DMS79 treated with DMSO at 0.1 percent for 48 hours (cell line): ENCODE measurements at regions not wholly inside any gene's neighbourhood (a gene's known extent, or its start where the extent isn't known, plus 50 kb on each side); places are given as distances from the start of the nearest gene placed in this dataset.

Source experiments
- DNase-seq: peaks from one replicate; lab custom pipeline; 2025; lab: John Stamatoyannopoulos, UW

DNA sequence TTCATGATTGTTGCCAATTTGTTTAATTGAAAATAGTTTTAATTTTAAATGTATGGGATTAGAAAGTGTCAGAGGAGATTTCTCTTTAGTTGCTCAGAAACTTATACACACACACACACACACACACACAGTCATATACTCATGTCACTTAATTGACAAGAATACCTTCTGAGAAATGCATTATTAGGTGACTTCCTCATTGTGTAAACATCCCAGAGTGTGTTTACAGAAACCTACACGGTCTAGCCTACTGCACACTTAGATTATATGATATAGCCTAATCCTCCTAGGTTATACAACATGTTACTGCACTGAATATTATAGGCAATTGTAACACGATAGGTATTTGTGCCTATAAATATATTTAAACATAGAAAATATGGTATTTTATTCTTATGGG is 1327.4 kb downstream of the FSTL5 start:
- DNase-seq = no peak

DNA sequence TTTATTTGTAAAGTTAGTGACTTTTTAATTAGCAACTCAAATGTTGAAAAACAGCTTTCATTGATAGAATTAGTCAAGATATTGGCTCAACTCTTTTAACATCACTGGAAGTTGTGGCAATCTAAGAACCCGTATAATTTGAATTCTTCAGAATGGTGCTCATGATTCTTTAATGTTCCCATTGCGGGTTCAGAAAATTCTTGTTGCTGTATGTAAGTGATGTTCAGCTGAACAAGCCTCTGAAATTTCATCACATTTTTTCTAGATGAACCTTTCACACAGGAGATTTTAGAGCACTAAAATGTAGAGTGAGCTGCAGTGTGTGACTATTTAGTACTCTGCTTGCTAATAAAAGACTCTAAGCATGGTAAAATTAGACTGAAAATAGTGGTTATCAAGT is 1317.7 kb downstream of the FSTL5 start:
- no peak for DNase-seq

DNA sequence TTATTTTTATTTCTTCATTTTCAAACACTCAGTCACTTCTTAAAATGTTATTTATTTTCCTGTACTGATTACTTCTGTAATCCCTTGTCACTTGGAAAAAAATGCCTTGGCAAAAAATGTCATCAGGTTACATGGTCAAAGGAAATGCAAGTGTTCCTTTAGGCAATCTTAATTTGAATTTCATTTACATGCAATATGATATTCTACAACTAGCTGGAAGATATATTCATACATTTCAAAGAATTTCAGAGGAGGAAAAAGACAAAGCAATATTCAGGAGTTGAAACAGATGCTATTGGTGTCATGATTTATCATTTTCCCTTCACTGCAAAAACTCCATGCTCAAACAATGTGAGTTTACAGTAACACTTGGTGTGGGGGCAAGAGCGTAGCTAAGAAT is 1316.6 kb downstream of the FSTL5 start:
- no peak for DNase-seq

DNA sequence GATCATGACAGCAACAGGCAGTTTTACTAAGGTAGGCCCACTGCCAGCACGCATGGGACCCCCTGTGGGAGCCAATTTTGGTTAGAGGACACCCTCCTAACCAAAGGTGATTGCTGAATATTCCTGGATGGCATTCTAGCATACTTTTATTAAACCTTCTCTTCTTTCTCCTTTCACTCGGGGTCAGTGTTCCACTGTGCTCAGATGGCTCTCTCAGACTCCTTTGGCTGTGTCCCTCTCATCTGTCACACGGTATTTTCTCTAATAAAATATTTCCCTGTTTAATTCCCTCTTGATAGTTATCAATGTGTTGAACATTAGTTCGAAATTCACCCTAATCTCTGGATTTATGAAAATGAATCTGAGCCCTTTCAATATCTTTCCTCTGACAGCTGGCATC is 1315.3 kb downstream of the FSTL5 start:
- no peak for DNase-seq

DNA sequence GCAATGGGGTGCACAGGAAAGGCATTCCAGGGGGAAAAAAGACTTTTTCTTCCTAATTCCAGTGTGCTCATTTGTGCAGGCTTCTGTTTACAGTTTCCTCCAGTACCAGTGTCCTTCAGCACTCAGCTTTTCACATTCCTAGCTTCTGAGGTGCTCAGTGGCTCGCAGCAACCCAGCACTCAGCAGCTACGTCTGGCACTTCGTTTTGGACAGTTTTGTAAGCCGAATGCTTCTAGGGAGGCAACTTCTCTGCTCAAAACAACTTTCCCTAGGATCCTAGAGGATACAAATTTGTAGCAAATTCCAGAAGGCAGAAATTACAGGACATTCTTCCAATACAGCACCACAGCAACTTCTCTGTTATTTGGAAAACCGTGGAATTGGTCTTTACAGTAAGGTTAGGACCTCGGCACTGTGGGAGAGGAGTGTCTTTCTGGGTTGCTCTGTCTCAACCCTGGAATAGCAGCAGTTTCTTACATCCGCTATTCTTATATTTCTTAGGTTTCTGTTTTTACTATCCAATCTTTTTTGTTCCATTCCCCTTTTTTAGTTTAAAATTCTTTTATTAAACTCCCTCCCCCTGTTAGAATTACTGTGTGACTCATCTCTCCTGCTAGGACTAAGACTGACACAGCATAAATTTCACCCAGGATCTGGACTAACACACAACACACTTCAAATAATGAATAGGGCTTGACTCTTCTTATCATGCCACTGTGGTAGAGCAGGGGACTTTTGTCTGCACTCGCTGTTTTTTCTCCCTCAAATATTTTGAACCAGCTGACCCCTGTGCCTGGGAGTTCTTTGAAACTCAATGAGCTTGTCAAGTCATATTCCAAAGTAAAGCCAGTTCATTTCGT is 1314.7 kb downstream of the FSTL5 start:
- DNase-seq = no peak

DNA sequence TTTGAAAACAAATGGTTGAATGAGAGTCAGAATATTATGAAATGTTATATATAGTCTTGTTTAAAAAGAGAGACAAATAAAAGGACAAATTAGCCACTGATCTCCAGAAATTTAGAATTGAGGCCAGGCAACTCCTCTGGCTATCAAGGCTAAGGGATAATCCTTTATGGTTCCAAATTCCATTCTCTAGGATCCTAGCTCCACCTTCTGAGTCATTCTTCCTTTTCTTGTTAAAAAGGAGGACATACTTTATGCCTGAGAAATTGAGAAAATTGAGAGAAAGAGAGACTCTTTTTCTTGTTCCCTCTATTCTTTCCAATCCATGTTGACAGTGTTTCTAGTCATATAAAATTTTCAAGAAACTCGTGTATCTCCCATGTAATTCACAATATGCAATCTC is 1299.5 kb downstream of the FSTL5 start:
- DNase-seq = no peak

DNA sequence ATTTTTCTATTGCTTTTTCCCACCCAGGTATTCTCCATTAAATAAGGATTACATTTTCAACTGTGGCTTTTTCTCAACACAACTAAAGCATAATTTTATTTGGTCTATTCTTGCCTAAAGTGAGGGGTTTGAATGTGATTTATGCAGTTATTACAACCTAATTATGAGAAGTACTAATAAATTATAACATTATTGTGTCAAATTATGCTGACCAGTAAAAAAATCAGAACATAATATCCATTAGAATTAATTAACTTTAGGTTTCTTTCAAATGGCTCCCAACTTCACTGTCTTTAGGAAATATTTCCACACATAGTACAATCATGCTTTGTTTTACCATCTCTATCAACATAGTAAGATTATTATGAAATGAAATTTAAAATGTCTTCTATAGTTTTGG is 1293.9 kb downstream of the FSTL5 start:
- DNase-seq = no peak

DNA sequence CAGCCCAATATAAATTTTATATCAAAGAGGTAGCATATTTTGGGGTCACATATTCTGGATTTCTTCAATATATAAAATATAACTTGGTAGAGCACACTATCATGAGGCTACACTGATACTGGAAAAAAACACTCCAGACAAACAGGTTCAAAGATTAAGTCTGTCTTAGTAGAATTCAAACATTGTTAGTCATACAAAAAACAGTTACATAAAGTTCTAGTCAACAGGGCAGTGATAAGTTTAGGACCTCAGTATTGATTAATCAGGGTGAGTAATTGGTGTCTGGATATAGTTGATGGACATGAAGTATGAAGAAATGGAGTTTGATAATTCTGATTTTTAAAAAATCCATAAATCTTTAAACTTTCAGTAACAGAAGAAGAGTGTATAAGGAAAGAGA is 1291.3 kb downstream of the FSTL5 start:
- no peak for DNase-seq

DNA sequence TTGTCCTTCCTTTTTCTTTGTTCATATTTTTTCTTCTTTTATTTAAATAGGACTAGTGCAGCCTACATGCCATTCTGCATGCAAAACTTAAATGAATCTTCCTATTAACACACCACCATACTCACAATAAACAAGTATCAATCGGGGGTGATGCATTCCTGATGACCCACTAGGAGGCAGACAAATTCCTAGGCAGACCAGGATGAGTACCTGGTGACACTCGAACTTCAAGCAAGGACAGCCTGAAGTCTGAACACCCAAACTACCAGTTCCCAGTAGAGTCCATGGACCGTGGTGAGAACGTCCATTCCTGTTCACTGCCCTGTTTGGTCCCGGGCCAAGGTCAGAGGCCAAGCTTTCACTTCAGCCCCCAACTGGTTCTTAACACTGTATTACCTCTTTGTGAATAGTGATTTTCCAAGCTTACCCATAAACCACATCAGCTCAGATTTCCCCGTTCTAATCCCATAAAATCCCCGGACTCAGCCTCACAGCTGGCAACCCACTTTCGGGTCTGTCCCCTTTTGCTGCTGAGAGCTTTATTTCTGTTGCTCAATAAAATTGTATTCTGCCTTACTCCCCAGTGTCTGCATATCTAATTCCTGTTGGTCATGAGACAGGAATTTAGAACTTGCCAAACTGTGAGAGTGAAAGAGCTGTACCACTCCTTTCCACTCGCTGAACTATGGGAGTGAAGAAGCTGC is 1286.6 kb downstream of the FSTL5 start:
- no peak for DNase-seq

DNA sequence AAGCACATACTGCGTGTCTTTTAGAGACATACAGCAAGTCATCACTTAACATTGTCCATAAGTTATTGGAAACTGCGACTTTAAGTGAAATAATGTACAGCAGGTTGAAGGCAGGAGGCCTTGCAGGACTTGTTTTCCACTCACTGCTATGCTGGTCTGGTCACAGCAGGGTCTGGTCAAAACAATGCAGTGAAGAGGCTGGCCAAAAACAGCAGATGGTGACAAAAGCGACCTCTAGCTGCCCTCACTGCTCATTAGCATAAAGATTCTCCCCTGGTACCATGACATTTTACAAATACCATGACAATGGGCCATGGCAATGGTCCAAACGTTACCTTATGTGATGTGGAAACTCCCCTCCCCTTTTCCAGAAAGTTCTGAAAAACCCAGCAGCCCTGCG is 1283.6 kb downstream of the FSTL5 start:
- no peak for DNase-seq

DNA sequence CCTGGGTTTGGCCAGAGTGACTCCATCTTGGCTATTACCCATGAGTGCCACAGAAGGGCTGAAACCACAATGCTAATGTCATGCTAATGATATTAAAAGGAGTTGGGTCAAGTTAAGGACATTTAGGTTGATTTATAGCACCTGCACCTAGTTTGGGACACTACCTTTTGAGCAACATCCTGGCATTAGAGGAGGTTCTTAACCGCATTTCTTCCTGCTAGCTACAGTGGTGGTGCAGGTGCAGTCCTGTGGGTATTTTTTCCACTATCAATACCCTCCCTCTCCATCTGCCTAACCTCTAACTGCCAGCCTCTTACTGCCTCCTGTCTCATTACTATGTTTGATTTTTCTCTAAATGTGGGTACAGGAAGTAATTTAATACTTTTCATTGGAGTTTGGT is 1276.1 kb downstream of the FSTL5 start:
- DNase-seq = no peak

DNA sequence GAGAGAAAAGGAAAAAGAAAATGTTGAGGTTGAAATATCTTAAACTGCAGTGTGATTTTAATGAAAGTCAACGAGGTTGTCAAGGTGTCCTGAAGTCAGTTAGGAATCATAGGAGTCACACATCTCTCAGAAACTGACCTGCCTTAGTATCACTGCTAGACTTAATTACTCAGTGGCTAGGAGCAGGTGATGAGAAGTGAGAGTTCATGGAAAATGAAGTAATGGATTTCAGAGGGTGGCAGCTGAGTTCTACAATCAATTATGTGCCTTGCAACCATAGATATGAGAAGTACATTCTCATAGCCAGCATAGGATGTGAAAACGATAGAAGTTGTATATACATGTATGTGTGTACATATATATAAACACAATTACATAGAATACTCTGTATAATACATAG is 1269.7 kb downstream of the FSTL5 start:
- DNase-seq = no peak

DNA sequence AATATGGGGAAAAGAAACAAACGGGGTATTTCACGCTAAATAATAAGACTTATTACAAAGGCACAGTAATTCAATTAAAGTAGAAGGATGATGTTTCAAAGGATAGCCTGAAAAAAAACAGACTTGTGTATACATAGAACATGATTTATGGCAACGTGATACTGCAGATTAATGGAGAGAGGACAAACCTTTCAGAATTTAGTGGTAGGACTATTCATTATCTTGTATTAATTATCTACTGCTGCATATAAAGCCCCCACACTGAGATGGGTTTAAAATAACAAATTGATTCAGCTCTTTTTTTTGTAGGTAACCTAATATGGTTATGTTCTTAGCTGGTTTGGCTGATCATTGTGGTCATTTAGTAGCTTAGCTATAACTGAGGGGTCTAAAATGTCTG is 1269.0 kb downstream of the FSTL5 start:
- DNase-seq = no peak

DNA sequence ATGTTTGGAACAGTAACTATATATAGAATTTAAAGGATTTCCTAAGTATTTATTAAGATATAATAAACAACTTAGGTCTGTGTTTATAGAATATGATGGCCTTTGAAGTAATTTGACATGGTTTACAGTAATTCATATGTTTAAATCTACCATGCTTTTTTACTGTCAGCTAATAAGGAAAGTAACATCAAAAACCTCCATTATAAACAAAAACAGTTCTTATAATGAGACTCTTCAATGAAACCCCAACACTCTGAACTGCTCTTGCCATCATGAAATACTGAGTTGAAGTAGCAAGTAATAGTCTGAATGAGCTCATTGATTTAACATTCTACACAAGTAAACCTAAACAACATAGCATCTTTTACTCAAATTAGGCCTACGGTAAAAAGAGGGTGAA is 1236.5 kb downstream of the FSTL5 start:
- no peak for DNase-seq

DNA sequence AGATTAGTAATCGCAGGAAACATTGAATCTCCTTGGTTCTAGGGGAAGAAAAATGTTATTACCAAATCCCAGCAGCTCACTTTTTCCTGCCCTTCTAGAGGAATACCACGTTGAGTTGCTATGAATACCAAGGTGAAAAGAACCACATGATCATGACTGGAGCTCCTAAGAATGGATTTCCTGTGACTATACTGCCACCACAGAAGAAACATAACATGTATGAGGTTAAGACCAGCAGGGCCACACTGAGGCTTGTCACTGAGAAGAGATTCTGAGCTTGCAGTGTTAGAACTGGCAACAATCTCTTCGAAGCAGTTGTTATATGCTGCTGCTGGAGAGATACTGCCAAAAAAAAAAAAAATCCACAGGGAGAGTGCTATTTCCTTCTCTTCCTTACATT is 1235.3 kb downstream of the FSTL5 start:
- no peak for DNase-seq

DNA sequence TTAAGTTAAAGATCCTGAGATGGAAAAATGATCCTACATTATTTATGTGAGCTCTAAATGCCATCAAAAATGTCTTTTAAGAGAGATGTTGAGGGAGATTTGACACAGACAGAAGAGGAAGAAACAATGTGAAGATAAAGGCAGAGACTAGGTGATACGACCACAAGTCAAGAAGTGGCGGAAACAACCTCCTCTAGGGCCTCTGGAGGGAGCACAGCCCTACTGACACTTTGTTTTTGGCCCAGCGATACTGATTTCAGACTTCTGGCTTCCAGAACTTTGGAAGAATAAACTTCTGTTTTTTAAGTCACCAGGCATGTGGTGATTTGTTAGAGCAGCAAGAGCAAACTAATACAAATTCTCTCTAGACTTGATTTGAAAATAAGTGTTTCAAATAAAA is 1216.1 kb downstream of the FSTL5 start:
- no peak for DNase-seq

DNA sequence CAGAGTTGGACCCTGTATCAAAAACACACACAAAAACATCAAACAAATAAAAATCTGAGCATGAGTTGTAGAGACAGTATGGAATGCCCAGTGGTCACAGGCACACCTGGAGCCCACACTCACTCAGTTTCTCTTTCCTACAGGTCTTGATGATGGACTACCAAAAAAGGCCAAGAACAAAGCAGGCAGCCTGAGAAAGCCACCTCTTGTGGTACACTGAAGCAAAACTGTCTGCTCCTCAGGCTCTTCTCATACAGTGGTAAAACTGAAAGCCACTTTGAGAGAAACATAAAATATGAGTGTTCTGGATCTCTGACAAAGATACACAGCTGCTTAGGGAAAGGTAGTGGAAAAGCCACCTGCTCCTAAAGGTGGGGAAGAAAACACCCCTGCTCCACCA is 1206.9 kb downstream of the FSTL5 start:
- DNase-seq = no peak

DNA sequence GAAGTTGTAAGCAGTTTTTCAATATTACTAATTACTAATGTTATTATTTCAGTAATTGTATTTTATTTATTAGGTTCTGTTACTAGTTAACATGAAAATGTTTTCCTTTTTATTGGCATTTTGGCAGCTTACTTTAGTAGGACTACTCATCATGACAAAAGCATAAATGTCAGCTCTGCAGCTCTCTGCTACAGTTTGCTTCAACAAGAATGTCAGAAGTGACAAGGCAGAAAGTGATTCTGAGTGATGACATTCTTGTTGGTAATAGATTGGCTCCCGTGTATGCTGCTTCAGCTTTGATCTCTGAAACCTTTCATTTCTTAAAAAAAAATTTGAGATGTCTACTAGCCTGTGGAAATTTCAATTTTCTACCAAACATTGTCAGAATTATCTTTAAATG is 1193.9 kb downstream of the FSTL5 start:
- no peak for DNase-seq

DNA sequence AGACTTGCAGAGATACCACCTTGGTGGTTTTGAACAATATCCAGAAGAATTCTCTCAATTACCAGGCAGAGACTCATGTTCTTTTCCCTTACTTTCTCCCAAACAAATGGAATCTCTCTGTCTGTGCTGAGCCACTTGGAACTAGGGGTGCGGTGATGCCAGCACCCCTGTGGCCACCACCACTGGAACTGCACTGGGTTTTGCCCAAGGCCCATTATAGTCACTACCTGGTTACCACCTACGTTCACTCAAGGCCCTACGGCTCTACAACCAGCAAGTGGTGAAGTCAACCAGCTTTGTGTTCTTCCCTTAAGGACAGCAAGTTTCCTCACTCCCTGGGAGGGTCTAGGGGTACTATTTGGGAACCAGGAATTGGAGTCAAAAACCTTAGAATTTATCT is 1183.7 kb downstream of the FSTL5 start:
- DNase-seq = no peak

DNA sequence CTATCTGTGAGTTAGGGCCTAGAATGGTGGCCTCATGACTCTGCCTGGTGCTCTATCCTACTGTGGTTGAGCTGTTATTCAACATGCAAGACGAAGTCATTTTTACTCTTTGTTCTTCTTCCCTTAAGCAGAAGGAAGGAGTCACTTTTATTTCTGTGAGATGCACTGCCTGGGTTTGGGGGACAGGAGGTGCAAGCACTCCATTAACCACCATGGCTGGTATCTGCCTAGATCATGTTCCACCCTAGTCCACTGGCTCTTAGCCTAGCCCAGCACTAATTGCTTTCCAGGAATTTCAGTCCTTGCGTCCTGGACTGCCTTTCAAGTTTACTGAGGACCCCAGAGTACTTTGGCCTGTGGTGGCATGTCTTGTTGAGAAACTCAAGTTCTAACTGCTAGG is 1182.7 kb downstream of the FSTL5 start:
- no peak for DNase-seq

DNA sequence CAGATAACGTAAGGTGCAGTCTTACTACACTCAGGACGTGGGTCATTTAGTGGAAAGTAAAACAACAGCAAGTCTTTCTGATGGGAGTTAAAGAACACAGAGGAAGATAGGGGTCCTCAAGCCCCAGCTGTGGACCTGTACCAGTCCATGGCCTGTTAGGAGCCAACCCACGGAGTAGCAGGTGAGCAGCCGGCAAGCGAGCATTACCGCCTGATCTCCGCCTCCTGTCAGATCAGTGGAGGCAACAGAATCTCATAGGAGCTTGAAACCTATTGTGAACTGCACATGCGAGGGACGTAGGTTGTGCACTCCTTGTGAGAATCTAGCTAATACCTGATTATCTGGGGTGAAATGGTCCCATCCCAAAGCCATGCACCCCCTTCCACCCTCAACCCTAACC is 1180.8 kb downstream of the FSTL5 start:
- no peak for DNase-seq

DNA sequence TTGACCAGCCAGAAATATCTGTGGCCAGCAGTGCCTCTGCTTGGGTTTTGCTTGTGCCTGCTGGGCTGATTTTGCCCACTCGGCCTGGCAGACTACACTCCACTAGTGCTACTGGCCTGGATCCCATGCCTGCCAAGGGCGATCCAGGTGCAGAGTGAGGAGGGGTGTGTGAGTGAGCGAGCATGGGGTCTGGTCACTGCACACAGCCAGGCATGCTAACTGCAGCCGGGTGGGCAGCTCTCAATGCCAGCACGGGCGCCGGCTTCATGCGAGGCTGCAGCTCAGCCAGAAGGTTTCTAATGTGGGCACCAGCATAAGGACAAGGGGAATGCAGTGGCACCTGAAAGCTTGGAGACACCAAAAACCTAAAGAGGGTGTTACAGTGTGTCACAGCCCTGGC is 1161.4 kb downstream of the FSTL5 start:
- no peak for DNase-seq

DNA sequence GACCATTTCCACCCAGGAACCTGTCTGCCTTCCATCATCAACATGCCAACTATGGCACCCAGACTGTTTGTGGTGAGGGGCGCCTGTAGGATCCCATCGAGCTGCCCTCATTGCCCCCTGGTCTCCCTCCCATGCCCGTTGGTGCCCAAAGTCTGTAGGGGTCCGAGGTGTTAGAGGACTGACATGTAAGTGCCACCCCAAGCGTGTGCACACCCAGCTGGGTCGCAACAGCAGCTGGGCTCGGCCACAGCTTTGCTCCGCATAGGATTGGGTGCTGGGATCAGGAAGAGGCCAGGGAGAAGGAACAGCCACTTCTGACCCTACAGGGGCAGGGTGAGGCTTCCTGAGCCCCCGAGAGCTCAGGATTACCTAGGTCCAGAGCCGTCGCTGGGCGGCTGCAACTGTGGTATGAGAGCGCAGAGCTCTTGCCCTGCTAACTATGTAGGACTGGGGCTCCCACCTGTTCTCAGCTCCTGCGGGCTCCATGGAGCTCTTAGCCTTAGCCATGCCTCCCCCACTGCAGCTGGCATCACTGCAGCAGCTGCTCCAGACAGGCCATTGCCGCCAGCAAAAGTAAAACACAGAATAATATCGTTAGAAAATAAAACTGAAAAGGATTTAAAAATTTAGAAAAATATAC is 1160.3 kb downstream of the FSTL5 start:
- no peak for DNase-seq
